ENCODE measurements at regions not wholly inside any gene's neighbourhood (a gene's known extent, or its start where the extent isn't known, plus 50 kb on each side); places are given as distances from the start of the nearest gene placed in this dataset.

- Mint-ChIP-seq H3K27me3 (ENCODE audit: low read depth) (no peaks in the 10 kb centered on the region), H3K36me3 (no peaks in the 10 kb centered on the region), H3K9me3 (no peaks in the 10 kb centered on the region), H3K4me1 (peaks cover 10% of the 10 kb centered on the region), H3K27ac (no peak overlapping the region), H3K4me3 (no peak overlapping the region)
- TF ChIP-seq, protein P1, sequence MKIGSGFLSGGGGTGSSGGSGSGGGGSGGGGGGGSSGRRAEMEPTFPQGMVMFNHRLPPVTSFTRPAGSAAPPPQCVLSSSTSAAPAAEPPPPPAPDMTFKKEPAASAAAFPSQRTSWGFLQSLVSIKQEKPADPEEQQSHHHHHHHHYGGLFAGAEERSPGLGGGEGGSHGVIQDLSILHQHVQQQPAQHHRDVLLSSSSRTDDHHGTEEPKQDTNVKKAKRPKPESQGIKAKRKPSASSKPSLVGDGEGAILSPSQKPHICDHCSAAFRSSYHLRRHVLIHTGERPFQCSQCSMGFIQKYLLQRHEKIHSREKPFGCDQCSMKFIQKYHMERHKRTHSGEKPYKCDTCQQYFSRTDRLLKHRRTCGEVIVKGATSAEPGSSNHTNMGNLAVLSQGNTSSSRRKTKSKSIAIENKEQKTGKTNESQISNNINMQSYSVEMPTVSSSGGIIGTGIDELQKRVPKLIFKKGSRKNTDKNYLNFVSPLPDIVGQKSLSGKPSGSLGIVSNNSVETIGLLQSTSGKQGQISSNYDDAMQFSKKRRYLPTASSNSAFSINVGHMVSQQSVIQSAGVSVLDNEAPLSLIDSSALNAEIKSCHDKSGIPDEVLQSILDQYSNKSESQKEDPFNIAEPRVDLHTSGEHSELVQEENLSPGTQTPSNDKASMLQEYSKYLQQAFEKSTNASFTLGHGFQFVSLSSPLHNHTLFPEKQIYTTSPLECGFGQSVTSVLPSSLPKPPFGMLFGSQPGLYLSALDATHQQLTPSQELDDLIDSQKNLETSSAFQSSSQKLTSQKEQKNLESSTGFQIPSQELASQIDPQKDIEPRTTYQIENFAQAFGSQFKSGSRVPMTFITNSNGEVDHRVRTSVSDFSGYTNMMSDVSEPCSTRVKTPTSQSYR (CRISPR knock-in tag; IDR thresholded peaks at IDR 0.05), result no peak
- TF ChIP-seq GTF2I (CRISPR knock-in tag; conservative IDR thresholded peaks at IDR 0.05), result no peak
- TF ChIP-seq KAT7 (CRISPR knock-in tag; IDR thresholded peaks at IDR 0.05; ENCODE audit: borderline replicate concordance), result no peak
- TF ChIP-seq, protein P2, sequence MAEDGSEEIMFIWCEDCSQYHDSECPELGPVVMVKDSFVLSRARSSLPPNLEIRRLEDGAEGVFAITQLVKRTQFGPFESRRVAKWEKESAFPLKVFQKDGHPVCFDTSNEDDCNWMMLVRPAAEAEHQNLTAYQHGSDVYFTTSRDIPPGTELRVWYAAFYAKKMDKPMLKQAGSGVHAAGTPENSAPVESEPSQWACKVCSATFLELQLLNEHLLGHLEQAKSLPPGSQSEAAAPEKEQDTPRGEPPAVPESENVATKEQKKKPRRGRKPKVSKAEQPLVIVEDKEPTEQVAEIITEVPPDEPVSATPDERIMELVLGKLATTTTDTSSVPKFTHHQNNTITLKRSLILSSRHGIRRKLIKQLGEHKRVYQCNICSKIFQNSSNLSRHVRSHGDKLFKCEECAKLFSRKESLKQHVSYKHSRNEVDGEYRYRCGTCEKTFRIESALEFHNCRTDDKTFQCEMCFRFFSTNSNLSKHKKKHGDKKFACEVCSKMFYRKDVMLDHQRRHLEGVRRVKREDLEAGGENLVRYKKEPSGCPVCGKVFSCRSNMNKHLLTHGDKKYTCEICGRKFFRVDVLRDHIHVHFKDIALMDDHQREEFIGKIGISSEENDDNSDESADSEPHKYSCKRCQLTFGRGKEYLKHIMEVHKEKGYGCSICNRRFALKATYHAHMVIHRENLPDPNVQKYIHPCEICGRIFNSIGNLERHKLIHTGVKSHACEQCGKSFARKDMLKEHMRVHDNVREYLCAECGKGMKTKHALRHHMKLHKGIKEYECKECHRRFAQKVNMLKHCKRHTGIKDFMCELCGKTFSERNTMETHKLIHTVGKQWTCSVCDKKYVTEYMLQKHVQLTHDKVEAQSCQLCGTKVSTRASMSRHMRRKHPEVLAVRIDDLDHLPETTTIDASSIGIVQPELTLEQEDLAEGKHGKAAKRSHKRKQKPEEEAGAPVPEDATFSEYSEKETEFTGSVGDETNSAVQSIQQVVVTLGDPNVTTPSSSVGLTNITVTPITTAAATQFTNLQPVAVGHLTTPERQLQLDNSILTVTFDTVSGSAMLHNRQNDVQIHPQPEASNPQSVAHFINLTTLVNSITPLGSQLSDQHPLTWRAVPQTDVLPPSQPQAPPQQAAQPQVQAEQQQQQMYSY (CRISPR knock-in tag; IDR thresholded peaks at IDR 0.05), result no peak
- TF ChIP-seq, protein P3, sequence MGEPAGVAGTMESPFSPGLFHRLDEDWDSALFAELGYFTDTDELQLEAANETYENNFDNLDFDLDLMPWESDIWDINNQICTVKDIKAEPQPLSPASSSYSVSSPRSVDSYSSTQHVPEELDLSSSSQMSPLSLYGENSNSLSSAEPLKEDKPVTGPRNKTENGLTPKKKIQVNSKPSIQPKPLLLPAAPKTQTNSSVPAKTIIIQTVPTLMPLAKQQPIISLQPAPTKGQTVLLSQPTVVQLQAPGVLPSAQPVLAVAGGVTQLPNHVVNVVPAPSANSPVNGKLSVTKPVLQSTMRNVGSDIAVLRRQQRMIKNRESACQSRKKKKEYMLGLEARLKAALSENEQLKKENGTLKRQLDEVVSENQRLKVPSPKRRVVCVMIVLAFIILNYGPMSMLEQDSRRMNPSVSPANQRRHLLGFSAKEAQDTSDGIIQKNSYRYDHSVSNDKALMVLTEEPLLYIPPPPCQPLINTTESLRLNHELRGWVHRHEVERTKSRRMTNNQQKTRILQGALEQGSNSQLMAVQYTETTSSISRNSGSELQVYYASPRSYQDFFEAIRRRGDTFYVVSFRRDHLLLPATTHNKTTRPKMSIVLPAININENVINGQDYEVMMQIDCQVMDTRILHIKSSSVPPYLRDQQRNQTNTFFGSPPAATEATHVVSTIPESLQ (CRISPR knock-in tag; IDR thresholded peaks at IDR 0.05), result no peak
- TF ChIP-seq, protein P4, sequence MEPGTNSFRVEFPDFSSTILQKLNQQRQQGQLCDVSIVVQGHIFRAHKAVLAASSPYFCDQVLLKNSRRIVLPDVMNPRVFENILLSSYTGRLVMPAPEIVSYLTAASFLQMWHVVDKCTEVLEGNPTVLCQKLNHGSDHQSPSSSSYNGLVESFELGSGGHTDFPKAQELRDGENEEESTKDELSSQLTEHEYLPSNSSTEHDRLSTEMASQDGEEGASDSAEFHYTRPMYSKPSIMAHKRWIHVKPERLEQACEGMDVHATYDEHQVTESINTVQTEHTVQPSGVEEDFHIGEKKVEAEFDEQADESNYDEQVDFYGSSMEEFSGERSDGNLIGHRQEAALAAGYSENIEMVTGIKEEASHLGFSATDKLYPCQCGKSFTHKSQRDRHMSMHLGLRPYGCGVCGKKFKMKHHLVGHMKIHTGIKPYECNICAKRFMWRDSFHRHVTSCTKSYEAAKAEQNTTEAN (CRISPR knock-in tag; IDR thresholded peaks at IDR 0.05), result no peak
- no peak for TF ChIP-seq TEAD1 (CRISPR knock-in tag; IDR thresholded peaks at IDR 0.05)
- no peak for TF ChIP-seq GRHL2 (CRISPR knock-in tag; IDR thresholded peaks at IDR 0.05; ENCODE audit: insufficient replicate concordance, severe bottlenecking)
- TF ChIP-seq NFE2L1 (CRISPR knock-in tag; IDR thresholded peaks at IDR 0.05), result no peak
- no peak for TF ChIP-seq ZNF232 (CRISPR knock-in tag; IDR thresholded peaks at IDR 0.05)
- TF ChIP-seq PRRX2 (CRISPR knock-in tag; IDR thresholded peaks at IDR 0.05), result no peak
- no peak for TF ChIP-seq FOXP1 (CRISPR knock-in tag; IDR thresholded peaks at IDR 0.05; ENCODE audit: borderline replicate concordance)
- TF ChIP-seq OVOL2 (CRISPR knock-in tag; IDR thresholded peaks at IDR 0.05; ENCODE audit: borderline replicate concordance), result no peak
- TF ChIP-seq JUN (CRISPR knock-in tag; IDR thresholded peaks at IDR 0.05), result no peak
- TF ChIP-seq, protein P5, sequence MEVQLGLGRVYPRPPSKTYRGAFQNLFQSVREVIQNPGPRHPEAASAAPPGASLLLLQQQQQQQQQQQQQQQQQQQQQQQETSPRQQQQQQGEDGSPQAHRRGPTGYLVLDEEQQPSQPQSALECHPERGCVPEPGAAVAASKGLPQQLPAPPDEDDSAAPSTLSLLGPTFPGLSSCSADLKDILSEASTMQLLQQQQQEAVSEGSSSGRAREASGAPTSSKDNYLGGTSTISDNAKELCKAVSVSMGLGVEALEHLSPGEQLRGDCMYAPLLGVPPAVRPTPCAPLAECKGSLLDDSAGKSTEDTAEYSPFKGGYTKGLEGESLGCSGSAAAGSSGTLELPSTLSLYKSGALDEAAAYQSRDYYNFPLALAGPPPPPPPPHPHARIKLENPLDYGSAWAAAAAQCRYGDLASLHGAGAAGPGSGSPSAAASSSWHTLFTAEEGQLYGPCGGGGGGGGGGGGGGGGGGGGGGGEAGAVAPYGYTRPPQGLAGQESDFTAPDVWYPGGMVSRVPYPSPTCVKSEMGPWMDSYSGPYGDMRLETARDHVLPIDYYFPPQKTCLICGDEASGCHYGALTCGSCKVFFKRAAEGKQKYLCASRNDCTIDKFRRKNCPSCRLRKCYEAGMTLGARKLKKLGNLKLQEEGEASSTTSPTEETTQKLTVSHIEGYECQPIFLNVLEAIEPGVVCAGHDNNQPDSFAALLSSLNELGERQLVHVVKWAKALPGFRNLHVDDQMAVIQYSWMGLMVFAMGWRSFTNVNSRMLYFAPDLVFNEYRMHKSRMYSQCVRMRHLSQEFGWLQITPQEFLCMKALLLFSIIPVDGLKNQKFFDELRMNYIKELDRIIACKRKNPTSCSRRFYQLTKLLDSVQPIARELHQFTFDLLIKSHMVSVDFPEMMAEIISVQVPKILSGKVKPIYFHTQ (CRISPR knock-in tag; IDR thresholded peaks at IDR 0.05), result no peak
- TF ChIP-seq SMAD4 (CRISPR knock-in tag; IDR thresholded peaks at IDR 0.05), result no peak
- TF ChIP-seq ZNF671 (CRISPR knock-in tag; IDR thresholded peaks at IDR 0.05), result no peak
- no peak for TF ChIP-seq NR1H2 (CRISPR knock-in tag; IDR thresholded peaks at IDR 0.05)
- no peak for TF ChIP-seq SOX15 (CRISPR knock-in tag; IDR thresholded peaks at IDR 0.05)
- TF ChIP-seq, protein P6, sequence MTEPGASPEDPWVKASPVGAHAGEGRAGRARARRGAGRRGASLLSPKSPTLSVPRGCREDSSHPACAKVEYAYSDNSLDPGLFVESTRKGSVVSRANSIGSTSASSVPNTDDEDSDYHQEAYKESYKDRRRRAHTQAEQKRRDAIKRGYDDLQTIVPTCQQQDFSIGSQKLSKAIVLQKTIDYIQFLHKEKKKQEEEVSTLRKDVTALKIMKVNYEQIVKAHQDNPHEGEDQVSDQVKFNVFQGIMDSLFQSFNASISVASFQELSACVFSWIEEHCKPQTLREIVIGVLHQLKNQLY (CRISPR knock-in tag; IDR thresholded peaks at IDR 0.05), result no peak
- CTCF ChIA-PET, result interaction anchor here (0.8 to 0.9 kb wide), 2 partner anchors 12 to 406 kb away, joined by 3 read pairs; no protein-coding TSS in a partner anchor
- POLR2A ChIA-PET, result no interaction called here
- DNase-seq (ENCODE audit: low spot score) (no peak), ATAC-seq (no peak)
Observed at GRCh38 chr3:34386309-34386708, 587.9 kb downstream of the PDCD6IP start.

Measured in WTC11 (cell line).